HepG2 (cell line): ENCODE measurements at regions not wholly inside any gene's neighbourhood (a gene's known extent, or its start where the extent isn't known, plus 50 kb on each side); places are given as distances from the start of the nearest gene placed in this dataset.

Source experiments
- ATAC-seq: fragments of 200-7000 bp; cut with Tn5 transposase; 3 replicates; pipeline ENCODE4 v1.9.1; 2020; ENCODE audit warnings: mild to moderate bottlenecking, moderate library complexity
- BruUV-seq: library from RNA; stranded (reverse); fragments of 400-500 nt; replicated peaks from 2 replicates; lab custom pipeline; 2021; lab: Mats Ljungman, UMichigan
- CTCF ChIA-PET: fragments of 300-600 bp; formaldehyde crosslinking; extraction: SDS; loops from one replicate; lab custom pipeline; 2021; ENCODE audit warnings: low total read pairs, inconsistent platforms, low intra/inter-chr PET ratio; lab: Yijun Ruan, JAX
- POLR2A ChIA-PET: fragments of 350-600 bp; sonication (Branson Sonifier 250); formaldehyde crosslinking; loops from one replicate; lab custom pipeline; 2020; ENCODE audit warnings: antibody characterized with exemption, inconsistent platforms; lab: Yijun Ruan, JAX
- DNase-seq: peaks from one replicate; pipeline ENCODE4 v3.0.0-alpha.2; 2015; ENCODE audit warnings: low spot score
- FAIRE-seq: peaks from 3 replicates; lab custom pipeline; 2011; peaks lifted over from hg19 to GRCh38; lab: Jason Lieb, UNC
- H2AFZ ChIP-seq: one replicate; pipeline ENCODE4 v1.6.1; 2011; ENCODE audit warnings: low read length, inconsistent platforms
- H3K27ac ChIP-seq: fragments of 300-600 bp; 3 replicates; pipeline ENCODE4 v1.8.0; 2011; ENCODE audit warnings: mixed run types, mild to moderate bottlenecking, mixed read lengths, low read length, inconsistent platforms; ENCODE audit not compliant: insufficient read depth; ENCODE audit errors: extremely low read length
- H3K27me3 ChIP-seq, 2 experiments: fragments of 200-600 bp in 1 of 2; 2 replicates in 1 of 2; 3 replicates in 1 of 2; pipeline versions ENCODE4 v1.6.0 to v1.8.0; 2011; ENCODE audit warnings: low read length in 2 of 2, mild to moderate bottlenecking in 2 of 2, moderate library complexity in 2 of 2, inconsistent platforms in 1 of 2; ENCODE audit not compliant: insufficient read depth in 2 of 2, control insufficient read depth in 1 of 2
- H3K36me3 ChIP-seq, 2 experiments: fragments of 200-600 bp in 1 of 2; replicated peaks in 1 of 2; 2 replicates in 1 of 2; 3 replicates in 1 of 2; pipeline versions ENCODE4 v1.5.1 to v1.8.0; 2011; ENCODE audit warnings: low read length in 2 of 2, inconsistent platforms in 1 of 2; ENCODE audit not compliant: insufficient read depth in 2 of 2, control insufficient read depth in 1 of 2
- H3K4me1 ChIP-seq: 2 replicates; pipeline ENCODE4 v1.5.1; 2012; ENCODE audit warnings: low read length, inconsistent platforms; ENCODE audit not compliant: insufficient read depth
- H3K4me2 ChIP-seq: 2 replicates; pipeline ENCODE4 v1.6.0; 2011; ENCODE audit warnings: low read depth, low read length, inconsistent platforms
- H3K4me3 ChIP-seq, 3 experiments: fragments of 200-600 bp in 1 of 3; sonication (generic), shearing (Covaris generic) in 1 of 3; replicated peaks in 1 of 3; 2 replicates each; pipeline ENCODE4 v1.5.1; 2011 to 2016; ENCODE audit warnings: low read length in 3 of 3, inconsistent platforms in 2 of 3, low read depth in 2 of 3, mild to moderate bottlenecking in 2 of 3, control low read depth in 1 of 3, mixed read lengths in 1 of 3; ENCODE audit not compliant: insufficient read depth in 1 of 3
- H3K79me2 ChIP-seq: one replicate; pipeline ENCODE4 v1.6.1; 2011; ENCODE audit warnings: low read length, inconsistent platforms; ENCODE audit not compliant: insufficient read depth
- H3K9ac ChIP-seq: 2 replicates; pipeline ENCODE4 v1.6.0; 2011; ENCODE audit warnings: mild to moderate bottlenecking, low read depth, low read length, inconsistent platforms; ENCODE audit not compliant: insufficient read depth
- H3K9me3 ChIP-seq: 2 replicates; pipeline ENCODE4 v1.5.1; 2012; ENCODE audit warnings: mild to moderate bottlenecking, low read length
- H4K20me1 ChIP-seq: 2 replicates; pipeline ENCODE4 v1.6.0; 2011; ENCODE audit warnings: inconsistent platforms, mild to moderate bottlenecking, low read length, moderate library complexity; ENCODE audit not compliant: insufficient read depth
- ATM ChIP-seq: fragments of 450-650 bp; IDR thresholded peaks from 2 replicates; pipeline ENCODE4 v1.7.1; 2017; ENCODE audit warnings: mild to moderate bottlenecking, borderline replicate concordance
- CBFB ChIP-seq: sonication (generic); formaldehyde crosslinking; IDR thresholded peaks from 2 replicates; pipeline ENCODE4 v1.4.0; 2020; ENCODE audit warnings: missing genetic modification reagents
- CENPT ChIP-seq: sonication (generic); formaldehyde crosslinking; IDR thresholded peaks from 2 replicates; pipeline ENCODE4 v1.8.0; 2022; ENCODE audit warnings: low read depth, mild to moderate bottlenecking, moderate library complexity, missing genetic modification reagents
- CSRNP2 ChIP-seq: sonication (generic); formaldehyde crosslinking; conservative IDR thresholded peaks from 2 replicates; pipeline ENCODE4 v1.8.0; 2022; ENCODE audit warnings: low read depth, missing genetic modification reagents
- GMEB1 ChIP-seq: sonication (generic); formaldehyde crosslinking; IDR thresholded peaks from 2 replicates; pipeline ENCODE4 v1.5.1; 2020; ENCODE audit warnings: missing genetic modification reagents, mild to moderate bottlenecking, borderline replicate concordance
- HMG20B ChIP-seq: conservative IDR thresholded peaks from 2 replicates; pipeline ENCODE4 v1.6.1; 2016; ENCODE audit warnings: missing genetic modification reagents, missing compliant biosample characterization
- KDM1A ChIP-seq: IDR thresholded peaks from 2 replicates; pipeline ENCODE4 v1.6.1; 2016; ENCODE audit warnings: missing compliant biosample characterization
- LBX2 ChIP-seq: sonication (generic); formaldehyde crosslinking; IDR thresholded peaks from 2 replicates; pipeline ENCODE4 v1.5.0; 2020; ENCODE audit warnings: missing genetic modification reagents, mild to moderate bottlenecking, borderline replicate concordance
- MED1 ChIP-seq: sonication (generic); formaldehyde crosslinking; IDR thresholded peaks from 2 replicates; pipeline ENCODE4 v1.4.0; 2020; ENCODE audit warnings: missing genetic modification reagents
- MTA3 ChIP-seq: sonication (generic); formaldehyde crosslinking; IDR thresholded peaks from 2 replicates; pipeline ENCODE4 v1.4.0; 2020; ENCODE audit warnings: missing genetic modification reagents
- NCOA1 ChIP-seq: sonication (generic); formaldehyde crosslinking; IDR thresholded peaks from 2 replicates; pipeline ENCODE4 v1.9.0; 2021; ENCODE audit warnings: missing genetic modification reagents
- RFX5 ChIP-seq: IDR thresholded peaks from 2 replicates; pipeline ENCODE4 v1.6.1; 2011; ENCODE audit warnings: low read depth, low read length, improper control_type of control experiment
- SAFB2 ChIP-seq: sonication (generic); formaldehyde crosslinking; IDR thresholded peaks from 2 replicates; pipeline ENCODE4 v1.5.1; 2020; ENCODE audit warnings: missing genetic modification reagents, low read depth, mild to moderate bottlenecking, borderline replicate concordance
- SRSF4 ChIP-seq: fragments of 200-400 bp; formaldehyde crosslinking; IDR thresholded peaks from one replicate; pipeline ENCODE4 v1.6.1; 2018; ENCODE audit warnings: mild to moderate bottlenecking, low read depth, low read length, moderate library complexity; ENCODE audit not compliant: poor library complexity, severe bottlenecking
- THRA ChIP-seq: sonication (generic); formaldehyde crosslinking; IDR thresholded peaks from 2 replicates; pipeline ENCODE4 v1.4.0; 2020; ENCODE audit warnings: missing genetic modification reagents, borderline replicate concordance
- ZKSCAN1 ChIP-seq: fragments of 150-350 bp; IDR thresholded peaks from 2 replicates; pipeline ENCODE4 v1.6.1; 2014; ENCODE audit warnings: low read length
- ZKSCAN8 ChIP-seq: IDR thresholded peaks from 2 replicates; pipeline ENCODE4 v1.6.1; 2016; ENCODE audit warnings: borderline replicate concordance, missing genetic modification reagents, missing compliant biosample characterization
- ZNF772 ChIP-seq: sonication (generic); formaldehyde crosslinking; IDR thresholded peaks from 2 replicates; pipeline ENCODE4 v1.5.0; 2020; ENCODE audit warnings: mild to moderate bottlenecking, missing genetic modification reagents
- ZNF788 ChIP-seq: sonication (generic); formaldehyde crosslinking; IDR thresholded peaks from 2 replicates; pipeline ENCODE4 v1.5.0; 2020; ENCODE audit warnings: mild to moderate bottlenecking, missing genetic modification reagents, borderline replicate concordance
- ZNF790 ChIP-seq: sonication (generic); formaldehyde crosslinking; IDR thresholded peaks from 2 replicates; pipeline ENCODE4 v1.8.0; 2022; ENCODE audit warnings: missing genetic modification reagents, mild to moderate bottlenecking, borderline replicate concordance
- WGBS: methylation state at CpG from one replicate; pipeline ENCODE4 v1.1.6; 2017; ENCODE audit warnings: low lambda C conversion rate; 5-methylcytosine and 5-hydroxymethylcytosine counted together
- in situ Hi-C: cut with HindIII; loops from 2 replicates; pipeline ENCODE4 v1.10.0; 2017; ENCODE audit warnings: low pct_unique_long_range_greater_than_20kb; ENCODE audit not compliant: extremely low pct_ligation_motif_present
- intact Hi-C: fragments of 100-400 bp; cut with micrococcal nuclease; formaldehyde crosslinking; loops from one replicate; pipeline ENCODE4 v1.10.0; 2022; ENCODE audit not compliant: unreplicated experiment

GRCh38 chr9:129263836-129264235 lies 85.8 kb upstream of the IER5L start:
- H3K9me3 ChIP-seq: no peaks in the 10 kb centered on the region

More at GRCh38 chr9:129263836-129264235, 85.8 kb upstream of the IER5L start:
- BruUV-seq: no TSS peak
- intact Hi-C loops (no loop called here), in situ Hi-C loops (no loop called here)
- WGBS: 46% methylated on average over 7 of the region's 8 CpGs
- Histone ChIP-seq H2AFZ (no peak overlapping the region), H3K27me3 (peaks cover 3 to 58% of the 10 kb centered on the region in 2 experiments; a peak in 4 of 5 replicates), H3K4me1 (no peaks in the 10 kb centered on the region), H4K20me1 (no peaks in the 10 kb centered on the region), H3K79me2 (no peaks in the 10 kb centered on the region), H3K9ac (no peak overlapping the region), H3K4me2 (no peak overlapping the region), H3K27ac (no peak overlapping the region), H3K36me3 (no peaks in the 10 kb centered on the region), H3K4me3 (no peak overlapping the region)
- POLR2A ChIA-PET: no interaction called here
- DNase-seq: no peak
- TF ChIP-seq ZKSCAN8 (CRISPR knock-in tag) (no peak), CSRNP2 (CRISPR knock-in tag) (no peak), NCOA1 (no peak), CENPT (no peak), MED1 (no peak), GMEB1 (CRISPR knock-in tag) (no peak), MTA3 (CRISPR knock-in tag) (no peak), ZKSCAN1 (no peak), CBFB (CRISPR knock-in tag) (no peak), HMG20B (CRISPR knock-in tag) (no peak), ZNF790 (CRISPR knock-in tag) (no peak), SAFB2 (CRISPR knock-in tag) (no peak), ZNF788 (CRISPR knock-in tag) (no peak), RFX5 (no peak), ZNF772 (CRISPR knock-in tag) (no peak), THRA (CRISPR knock-in tag) (no peak), ATM (no peak), SRSF4 (no peak), LBX2 (CRISPR knock-in tag) (no peak), KDM1A (no peak)
- CTCF ChIA-PET: no interaction called here
- ATAC-seq: no peak
- no peak for FAIRE-seq
